ENCODE measurements at regions not wholly inside any gene's neighbourhood (a gene's known extent, or its start where the extent isn't known, plus 50 kb on each side); places are given as distances from the start of the nearest gene placed in this dataset.

- H3K9me1 ChIP-seq (replicated peaks; ENCODE audit: control insufficient read depth, extremely low read depth, insufficient read depth, low read length), result no peaks in the 10 kb centered on the region
- CTCF ChIA-PET, result no interaction called here
- H3K9me3 ChIP-seq (replicated peaks; ENCODE audit: control insufficient read depth, insufficient read depth, low read length), result no peaks in the 10 kb centered on the region
- no peaks in the 10 kb centered on the region for H3K36me3 ChIP-seq (ENCODE audit: control insufficient read depth in 2 of 2, extremely low read depth in 1 of 2, insufficient read depth in 2 of 2, low read length in 2 of 2)
- no peak for FAIRE-seq
- no peak overlapping the region for H2AFZ ChIP-seq (ENCODE audit: low read depth, low read length)
- H3K79me2 ChIP-seq (ENCODE audit: control insufficient read depth, insufficient read depth, low read length), result no peaks in the 10 kb centered on the region
- peaks cover 0 to 2% of the 10 kb centered on the region in 2 experiments for H3K27me3 ChIP-seq (ENCODE audit: control insufficient read depth in 2 of 2, insufficient read depth in 2 of 2, low read length in 2 of 2)
- H4K20me1 ChIP-seq (replicated peaks; ENCODE audit: control insufficient read depth, extremely low read depth, insufficient read depth, low read length), result no peaks in the 10 kb centered on the region
- H3K27ac ChIP-seq (ENCODE audit: insufficient read depth, low read depth, low read length), result no peak overlapping the region
- POLR2A ChIA-PET, result no interaction called here
- no peaks in the 10 kb centered on the region for H3K4me1 ChIP-seq (ENCODE audit: control insufficient read depth, extremely low read depth, insufficient read depth, low read length)
- BruUV-seq (replicated peaks), result no TSS peak
- intact Hi-C loops (cut with micrococcal nuclease) (loop anchor here (5.0 kb wide), 1 partner anchor 41 kb away; no protein-coding TSS in a partner anchor), dilution Hi-C loops (cut with MboI; ENCODE audit: extremely low pct_ligation_motif_present, low sequenced_read_pairs) (no loop called here)
- H3K4me3 ChIP-seq (replicated peaks in 1 of 3; ENCODE audit: insufficient read depth in 1 of 3, low read depth in 1 of 3, low read length in 3 of 3), result no peak overlapping the region
- TF ChIP-seq MYC (IDR thresholded peaks at IDR 0.05; ENCODE audit: low read depth, low read length) (no peak), MAX (IDR thresholded peaks at IDR 0.05; ENCODE audit: insufficient read depth, insufficient read length) (no peak)
- no peak overlapping the region for H3K4me2 ChIP-seq (ENCODE audit: insufficient read depth, low read length)
- no peak for DNase-seq (ENCODE audit: low read depth, low spot score)
- H3K9ac ChIP-seq (replicated peaks; ENCODE audit: extremely low read depth, insufficient read depth, low read length), result no peak overlapping the region
Measured at GRCh38 chr1:96308314-96308713, 413.3 kb upstream of the PTBP2 start.

GRCh38 chr1:96309783-96310182 lies 411.8 kb upstream of the PTBP2 start:
- Histone ChIP-seq H3K27ac (ENCODE audit: insufficient read depth, low read depth, low read length) (no peak overlapping the region), H3K4me2 (ENCODE audit: insufficient read depth, low read length) (no peak overlapping the region), H3K36me3 (ENCODE audit: control insufficient read depth in 2 of 2, extremely low read depth in 1 of 2, insufficient read depth in 2 of 2, low read length in 2 of 2) (no peaks in the 10 kb centered on the region), H3K4me1 (ENCODE audit: control insufficient read depth, extremely low read depth, insufficient read depth, low read length) (no peaks in the 10 kb centered on the region), H3K9me3 (replicated peaks; ENCODE audit: control insufficient read depth, insufficient read depth, low read length) (no peaks in the 10 kb centered on the region), H3K27me3 (ENCODE audit: control insufficient read depth in 2 of 2, insufficient read depth in 2 of 2, low read length in 2 of 2) (no peaks in the 10 kb centered on the region), H4K20me1 (replicated peaks; ENCODE audit: control insufficient read depth, extremely low read depth, insufficient read depth, low read length) (no peaks in the 10 kb centered on the region), H3K79me2 (ENCODE audit: control insufficient read depth, insufficient read depth, low read length) (no peaks in the 10 kb centered on the region), H2AFZ (ENCODE audit: low read depth, low read length) (no peak overlapping the region), H3K9me1 (replicated peaks; ENCODE audit: control insufficient read depth, extremely low read depth, insufficient read depth, low read length) (no peaks in the 10 kb centered on the region), H3K9ac (replicated peaks; ENCODE audit: extremely low read depth, insufficient read depth, low read length) (no peak overlapping the region), H3K4me3 (replicated peaks in 1 of 3; ENCODE audit: insufficient read depth in 1 of 3, low read depth in 1 of 3, low read length in 3 of 3) (no peak overlapping the region)
- DNase-seq (ENCODE audit: low read depth, low spot score) (no peak), FAIRE-seq (no peak)
- BruUV-seq (replicated peaks), result no TSS peak
- dilution Hi-C loops (cut with MboI; ENCODE audit: extremely low pct_ligation_motif_present, low sequenced_read_pairs) (no loop called here), intact Hi-C loops (cut with micrococcal nuclease) (loop anchor here (5.0 kb wide), 1 partner anchor 42 kb away; no protein-coding TSS in a partner anchor)
- ChIA-PET POLR2A (no interaction called here), CTCF (interaction anchor here (0.7 to 1.4 kb wide), 2 partner anchors 14 to 24 kb away, joined by 3 read pairs; no protein-coding TSS in a partner anchor)
- TF ChIP-seq GATA2 (IDR thresholded peaks at IDR 0.05; ENCODE audit: insufficient read depth, insufficient read length, low read depth, low read length), result no peak
- no peak for TF ChIP-seq POLR2AphosphoS5 (IDR thresholded peaks at IDR 0.05; ENCODE audit: insufficient read depth, low read depth, low read length)
- no peak for TF ChIP-seq CTCF (IDR thresholded peaks at IDR 0.05; ENCODE audit: extremely low read depth in 1 of 2, insufficient read depth in 1 of 2, low read depth in 1 of 2, low read length in 2 of 2)
- TF ChIP-seq MAX (IDR thresholded peaks at IDR 0.05; ENCODE audit: insufficient read depth, insufficient read length), result no peak
- no peak for TF ChIP-seq MYC (IDR thresholded peaks at IDR 0.05; ENCODE audit: low read depth, low read length)

All from endothelial cell of umbilical vein (primary cell).